ENCODE measurements at regions not wholly inside any gene's neighbourhood (a gene's known extent, or its start where the extent isn't known, plus 50 kb on each side); places are given as distances from the start of the nearest gene placed in this dataset.

DNA sequence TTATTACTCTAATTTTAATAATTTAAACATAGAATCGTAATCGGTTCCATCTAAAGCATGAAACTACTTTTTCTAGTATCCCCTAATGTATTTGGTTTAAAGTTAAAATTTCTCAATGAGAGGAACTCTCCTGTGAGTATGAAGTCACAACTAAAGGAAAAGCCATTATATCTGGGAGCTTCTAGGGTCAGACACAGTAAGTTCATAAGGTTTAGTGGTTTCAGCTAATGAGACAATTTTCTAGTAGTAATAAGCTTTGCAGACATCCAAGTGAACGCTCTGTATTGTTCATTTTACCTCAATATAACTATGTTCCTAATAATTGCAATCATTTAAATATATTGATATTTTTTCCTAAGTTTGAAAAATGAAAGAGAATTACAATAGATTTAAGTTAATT is 364.4 kb upstream of the CDH9 start:
- Histone ChIP-seq H3K9ac (ENCODE audit: low read length) (no peak overlapping the region), H3K14ac (ENCODE audit: low read length in 2 of 2) (no peak overlapping the region), H3K18ac (ENCODE audit: low read depth in 1 of 2, low read length in 2 of 2) (no peak overlapping the region), H3K4me3 (ENCODE audit: insufficient read depth in 1 of 2, low read depth in 1 of 2, low read length in 2 of 2) (no peak overlapping the region), H3K9me3 (ENCODE audit: control insufficient read depth, low read length) (peaks cover 3% of the 10 kb centered on the region), H3K23ac (ENCODE audit: low read length in 2 of 2) (no peak overlapping the region), H3K27ac (ENCODE audit: low read length, poor library complexity, severe bottlenecking) (no peak overlapping the region), H4K8ac (ENCODE audit: low read length) (no peak overlapping the region), H3K79me1 (replicated peaks; ENCODE audit: low read length, poor library complexity, severe bottlenecking) (no peaks in the 10 kb centered on the region), H2BK120ac (ENCODE audit: low read depth, low read length) (no peak overlapping the region), H3K4ac (ENCODE audit: low read depth in 1 of 2, low read length in 2 of 2) (no peak overlapping the region), H3K27me3 (ENCODE audit: control insufficient read depth in 1 of 2, insufficient read depth in 1 of 2, low read length in 2 of 2) (no peaks in the 10 kb centered on the region), H3K4me1 (ENCODE audit: control insufficient read depth, insufficient read depth, low read depth, low read length) (no peaks in the 10 kb centered on the region), H3K4me2 (ENCODE audit: low read length, poor library complexity, severe bottlenecking) (no peak overlapping the region), H2BK5ac (ENCODE audit: low read depth, low read length, poor library complexity, severe bottlenecking) (no peak overlapping the region), H4K91ac (ENCODE audit: low read length) (no peak overlapping the region), H2AK5ac (ENCODE audit: low read length, severe bottlenecking) (no peak overlapping the region), H2BK15ac (ENCODE audit: low read depth, poor library complexity, severe bottlenecking) (no peak overlapping the region), H2AFZ (ENCODE audit: low read depth, low read length) (no peak overlapping the region), H3K36me3 (ENCODE audit: control insufficient read depth in 1 of 2, insufficient read depth in 2 of 2, low read depth in 1 of 2, low read length in 2 of 2) (no peaks in the 10 kb centered on the region), H2BK12ac (ENCODE audit: low read length in 2 of 2) (no peak overlapping the region)
- WGBS, result 100% methylated on average over 2 of the region's 3 CpGs
- no peak for DNase-seq

DNA sequence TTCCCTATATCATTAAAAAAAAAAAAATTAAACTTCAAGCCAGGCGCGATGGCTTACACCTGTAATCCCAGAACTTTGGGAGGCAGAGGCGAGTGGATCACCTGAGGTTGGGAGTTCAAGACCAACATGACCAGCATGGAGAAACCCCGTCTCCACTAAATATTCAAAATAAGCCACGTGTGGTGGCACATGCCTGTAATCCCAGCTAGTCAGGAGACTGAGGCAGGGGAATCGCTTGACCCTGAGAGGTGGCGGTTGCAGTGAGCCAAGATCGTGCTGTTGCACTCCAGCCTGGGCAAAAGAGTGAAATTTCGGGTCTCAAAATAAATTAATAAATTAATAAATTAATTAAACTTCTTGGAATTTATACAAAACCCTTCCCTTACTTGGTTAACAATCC is 358.6 kb upstream of the CDH9 start:
- Histone ChIP-seq H3K36me3 (ENCODE audit: control insufficient read depth in 1 of 2, insufficient read depth in 2 of 2, low read depth in 1 of 2, low read length in 2 of 2) (no peaks in the 10 kb centered on the region), H3K4me1 (ENCODE audit: control insufficient read depth, insufficient read depth, low read depth, low read length) (peaks cover 2% of the 10 kb centered on the region), H2BK5ac (ENCODE audit: low read depth, low read length, poor library complexity, severe bottlenecking) (no peak overlapping the region), H3K9ac (ENCODE audit: low read length) (no peak overlapping the region), H3K18ac (ENCODE audit: low read depth in 1 of 2, low read length in 2 of 2) (no peak overlapping the region), H2BK12ac (ENCODE audit: low read length in 2 of 2) (no peak overlapping the region), H3K4me2 (ENCODE audit: low read length, poor library complexity, severe bottlenecking) (no peak overlapping the region), H2BK120ac (ENCODE audit: low read depth, low read length) (no peak overlapping the region), H3K23ac (ENCODE audit: low read length in 2 of 2) (no peak overlapping the region), H2AFZ (ENCODE audit: low read depth, low read length) (no peak overlapping the region), H4K8ac (ENCODE audit: low read length) (no peak overlapping the region), H3K4me3 (ENCODE audit: insufficient read depth in 1 of 2, low read depth in 1 of 2, low read length in 2 of 2) (no peak overlapping the region), H4K91ac (ENCODE audit: low read length) (no peak overlapping the region), H3K14ac (ENCODE audit: low read length in 2 of 2) (no peak overlapping the region), H2BK15ac (ENCODE audit: low read depth, poor library complexity, severe bottlenecking) (no peak overlapping the region), H3K27me3 (ENCODE audit: control insufficient read depth in 1 of 2, insufficient read depth in 1 of 2, low read length in 2 of 2) (no peaks in the 10 kb centered on the region), H3K4ac (ENCODE audit: low read depth in 1 of 2, low read length in 2 of 2) (no peak overlapping the region), H3K9me3 (ENCODE audit: control insufficient read depth, low read length) (peaks cover 3% of the 10 kb centered on the region), H3K79me1 (replicated peaks; ENCODE audit: low read length, poor library complexity, severe bottlenecking) (no peaks in the 10 kb centered on the region), H3K27ac (ENCODE audit: low read length, poor library complexity, severe bottlenecking) (no peak overlapping the region), H2AK5ac (ENCODE audit: low read length, severe bottlenecking) (no peak overlapping the region)
- 82% methylated on average over 5 of the region's 9 CpGs for WGBS
- no peak for DNase-seq

DNA sequence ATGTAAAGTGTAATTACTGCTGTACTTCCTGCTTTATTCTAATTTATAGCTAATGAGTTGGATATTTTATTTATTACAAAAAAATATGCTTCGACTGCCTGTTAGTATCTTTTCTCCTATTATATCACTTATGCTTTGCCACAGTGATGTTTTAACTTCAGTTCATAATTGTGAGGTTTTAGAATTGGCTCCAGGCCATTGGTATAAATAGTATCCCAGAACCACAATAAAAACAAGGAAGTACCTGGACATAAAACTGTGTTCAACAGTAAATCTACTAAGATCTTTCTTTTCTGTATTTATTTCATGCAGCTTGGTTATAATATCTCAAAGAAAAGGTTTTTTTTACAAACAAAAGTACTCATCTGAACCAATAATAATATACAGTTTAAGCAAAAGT is 354.3 kb upstream of the CDH9 start:
- H3K79me1 ChIP-seq (replicated peaks; ENCODE audit: low read length, poor library complexity, severe bottlenecking), result no peaks in the 10 kb centered on the region
- H4K91ac ChIP-seq (ENCODE audit: low read length), result no peak overlapping the region
- H3K4me2 ChIP-seq (ENCODE audit: low read length, poor library complexity, severe bottlenecking), result no peak overlapping the region
- H3K27me3 ChIP-seq (ENCODE audit: control insufficient read depth in 1 of 2, insufficient read depth in 1 of 2, low read length in 2 of 2), result no peaks in the 10 kb centered on the region
- DNase-seq, result no peak
- H2BK15ac ChIP-seq (ENCODE audit: low read depth, poor library complexity, severe bottlenecking), result no peak overlapping the region
- no peak overlapping the region for H3K18ac ChIP-seq (ENCODE audit: low read depth in 1 of 2, low read length in 2 of 2)
- H2BK120ac ChIP-seq (ENCODE audit: low read depth, low read length), result no peak overlapping the region
- no peak overlapping the region for H3K23ac ChIP-seq (ENCODE audit: low read length in 2 of 2)
- H3K36me3 ChIP-seq (ENCODE audit: control insufficient read depth in 1 of 2, insufficient read depth in 2 of 2, low read depth in 1 of 2, low read length in 2 of 2), result no peaks in the 10 kb centered on the region
- no peak overlapping the region for H3K14ac ChIP-seq (ENCODE audit: low read length in 2 of 2)
- no CpG with 5 or more reads among the region's 1 CpG for WGBS
- H3K4me3 ChIP-seq (ENCODE audit: insufficient read depth in 1 of 2, low read depth in 1 of 2, low read length in 2 of 2), result no peak overlapping the region
- no peak overlapping the region for H2BK5ac ChIP-seq (ENCODE audit: low read depth, low read length, poor library complexity, severe bottlenecking)
- H3K27ac ChIP-seq (ENCODE audit: low read length, poor library complexity, severe bottlenecking), result no peak overlapping the region
- no peak overlapping the region for H2AK5ac ChIP-seq (ENCODE audit: low read length, severe bottlenecking)
- H3K9me3 ChIP-seq (ENCODE audit: control insufficient read depth, low read length), result no peaks in the 10 kb centered on the region
- no peak overlapping the region for H3K4ac ChIP-seq (ENCODE audit: low read depth in 1 of 2, low read length in 2 of 2)
- peaks cover 2% of the 10 kb centered on the region for H3K4me1 ChIP-seq (ENCODE audit: control insufficient read depth, insufficient read depth, low read depth, low read length)
- H2BK12ac ChIP-seq (ENCODE audit: low read length in 2 of 2), result no peak overlapping the region
- H2AFZ ChIP-seq (ENCODE audit: low read depth, low read length), result no peak overlapping the region
- no peak overlapping the region for H3K9ac ChIP-seq (ENCODE audit: low read length)
- no peak overlapping the region for H4K8ac ChIP-seq (ENCODE audit: low read length)

DNA sequence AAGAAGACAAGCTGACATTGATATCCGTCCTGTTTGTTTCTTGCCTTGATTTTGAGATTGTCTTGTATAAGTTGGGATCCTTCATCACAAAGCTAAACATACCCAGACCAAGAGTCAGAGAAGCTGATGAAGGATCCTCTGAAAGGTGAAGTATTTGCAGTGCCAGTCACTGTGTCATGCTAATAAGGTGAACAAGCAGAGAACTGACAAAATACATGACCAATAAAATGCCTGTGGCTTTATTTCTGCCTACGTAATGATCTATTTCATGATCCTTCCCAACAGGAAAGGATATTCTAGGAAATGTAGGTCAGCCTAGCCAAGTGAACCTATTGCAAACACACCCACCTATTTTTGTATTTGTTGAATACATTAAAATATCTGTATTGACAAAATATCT is 351.3 kb upstream of the CDH9 start:
- Histone ChIP-seq H2BK120ac (ENCODE audit: low read depth, low read length) (no peak overlapping the region), H3K9me3 (ENCODE audit: control insufficient read depth, low read length) (no peaks in the 10 kb centered on the region), H3K14ac (ENCODE audit: low read length in 2 of 2) (no peak overlapping the region), H4K91ac (ENCODE audit: low read length) (no peak overlapping the region), H3K27me3 (ENCODE audit: control insufficient read depth in 1 of 2, insufficient read depth in 1 of 2, low read length in 2 of 2) (no peaks in the 10 kb centered on the region), H3K4me2 (ENCODE audit: low read length, poor library complexity, severe bottlenecking) (no peak overlapping the region), H3K23ac (ENCODE audit: low read length in 2 of 2) (no peak overlapping the region), H2BK15ac (ENCODE audit: low read depth, poor library complexity, severe bottlenecking) (no peak overlapping the region), H2AFZ (ENCODE audit: low read depth, low read length) (no peak overlapping the region), H3K18ac (ENCODE audit: low read depth in 1 of 2, low read length in 2 of 2) (no peak overlapping the region), H3K36me3 (ENCODE audit: control insufficient read depth in 1 of 2, insufficient read depth in 2 of 2, low read depth in 1 of 2, low read length in 2 of 2) (no peaks in the 10 kb centered on the region), H3K9ac (ENCODE audit: low read length) (no peak overlapping the region), H3K27ac (ENCODE audit: low read length, poor library complexity, severe bottlenecking) (no peak overlapping the region), H3K4ac (ENCODE audit: low read depth in 1 of 2, low read length in 2 of 2) (no peak overlapping the region), H2BK12ac (ENCODE audit: low read length in 2 of 2) (no peak overlapping the region), H4K8ac (ENCODE audit: low read length) (no peak overlapping the region), H2AK5ac (ENCODE audit: low read length, severe bottlenecking) (no peak overlapping the region), H3K4me3 (ENCODE audit: insufficient read depth in 1 of 2, low read depth in 1 of 2, low read length in 2 of 2) (no peak overlapping the region), H3K4me1 (ENCODE audit: control insufficient read depth, insufficient read depth, low read depth, low read length) (no peaks in the 10 kb centered on the region), H2BK5ac (ENCODE audit: low read depth, low read length, poor library complexity, severe bottlenecking) (no peak overlapping the region), H3K79me1 (replicated peaks; ENCODE audit: low read length, poor library complexity, severe bottlenecking) (no peaks in the 10 kb centered on the region)
- no peak for DNase-seq
- no CpG with 5 or more reads among the region's 2 CpGs for WGBS
